Osteoblast (primary cell): ENCODE measurements at regions not wholly inside any gene's neighbourhood (a gene's known extent, or its start where the extent isn't known, plus 50 kb on each side); places are given as distances from the start of the nearest gene placed in this dataset.

Experiments used
- DNase-seq: peaks from one replicate; pipeline ENCODE4 v3.0.0; 2011; ENCODE audit warnings: low spot score, mixed read lengths; ENCODE audit not compliant: insufficient read length; ENCODE audit errors: missing footprints
- H2AFZ ChIP-seq: 2 replicates; pipeline ENCODE4 v1.6.0; 2011; ENCODE audit warnings: mild to moderate bottlenecking, low read length
- H3K27ac ChIP-seq: 2 replicates; pipeline ENCODE4 v1.5.1; 2011; ENCODE audit warnings: mild to moderate bottlenecking, low read depth, low read length, moderate library complexity
- H3K27me3 ChIP-seq: 2 replicates; pipeline ENCODE4 v1.6.0; 2012; ENCODE audit warnings: mild to moderate bottlenecking, control low read depth, inconsistent platforms, low read length, moderate library complexity; ENCODE audit not compliant: insufficient read depth
- H3K36me3 ChIP-seq: 2 replicates; pipeline ENCODE4 v1.5.1; 2011; ENCODE audit warnings: mild to moderate bottlenecking, low read length, control low read depth, moderate library complexity; ENCODE audit not compliant: insufficient read depth
- H3K4me1 ChIP-seq: 2 replicates; pipeline ENCODE4 v1.5.1; 2011; ENCODE audit warnings: mild to moderate bottlenecking, low read length, control low read depth, moderate library complexity; ENCODE audit not compliant: insufficient read depth
- H3K4me2 ChIP-seq: 2 replicates; pipeline ENCODE4 v1.6.0; 2011; ENCODE audit warnings: mild to moderate bottlenecking, low read length; ENCODE audit not compliant: insufficient read depth
- H3K4me3 ChIP-seq: fragments of 200-600 bp; sonication (generic); 3 replicates; pipeline ENCODE4 v1.5.1; 2012; ENCODE audit warnings: mild to moderate bottlenecking, low read length, inconsistent platforms; ENCODE audit not compliant: insufficient read depth
- H3K79me2 ChIP-seq: 2 replicates; pipeline ENCODE4 v1.6.0; 2012; ENCODE audit warnings: mild to moderate bottlenecking, low read length, control low read depth, inconsistent platforms; ENCODE audit not compliant: insufficient read depth
- H3K9me3 ChIP-seq: 2 replicates; pipeline ENCODE4 v1.5.1; 2011; ENCODE audit warnings: low read depth, low read length, control low read depth
- H4K20me1 ChIP-seq: 2 replicates; pipeline ENCODE4 v1.6.0; 2012; ENCODE audit warnings: mild to moderate bottlenecking, low read length, control low read depth; ENCODE audit not compliant: insufficient read depth
- CTCF ChIP-seq: IDR thresholded peaks from 2 replicates; pipeline ENCODE4 v1.5.1; 2011; ENCODE audit warnings: mild to moderate bottlenecking, low read depth, low read length, moderate library complexity; ENCODE audit errors: extremely low read depth

GRCh38 chr12:86647800-86648199 lies 391.6 kb upstream of the MGAT4C start:
- no peaks in the 10 kb centered on the region for H3K27me3 ChIP-seq
- no peak overlapping the region for H3K4me2 ChIP-seq
- H3K4me1 ChIP-seq: no peaks in the 10 kb centered on the region
- DNase-seq: no peak
- H4K20me1 ChIP-seq: no peaks in the 10 kb centered on the region
- H3K27ac ChIP-seq: no peak overlapping the region
- no peaks in the 10 kb centered on the region for H3K36me3 ChIP-seq
- no peak overlapping the region for H2AFZ ChIP-seq
- H3K79me2 ChIP-seq: no peaks in the 10 kb centered on the region
- TF ChIP-seq CTCF: no peak
- H3K9me3 ChIP-seq: no peaks in the 10 kb centered on the region
- no peak overlapping the region for H3K4me3 ChIP-seq

- Histone ChIP-seq H3K36me3 (no peaks in the 10 kb centered on the region), H3K4me2 (no peak overlapping the region), H3K9me3 (no peaks in the 10 kb centered on the region), H3K27ac (no peak overlapping the region), H3K27me3 (no peaks in the 10 kb centered on the region), H3K4me1 (no peaks in the 10 kb centered on the region), H3K79me2 (no peaks in the 10 kb centered on the region), H3K4me3 (no peak overlapping the region), H4K20me1 (no peaks in the 10 kb centered on the region), H2AFZ (no peak overlapping the region)
- no peak for DNase-seq
- no peak for TF ChIP-seq CTCF
Observed at GRCh38 chr12:86634456-86635410, 378.5 kb upstream of the MGAT4C start.

GRCh38 chr12:86627001-86627400 lies 370.8 kb upstream of the MGAT4C start:
- no peak overlapping the region for H3K4me2 ChIP-seq
- H2AFZ ChIP-seq: no peak overlapping the region
- no peak for DNase-seq
- H3K9me3 ChIP-seq: peaks cover 2% of the 10 kb centered on the region
- H3K79me2 ChIP-seq: no peaks in the 10 kb centered on the region
- no peak overlapping the region for H3K4me3 ChIP-seq
- H3K4me1 ChIP-seq: no peaks in the 10 kb centered on the region
- H3K27me3 ChIP-seq: no peaks in the 10 kb centered on the region
- H3K36me3 ChIP-seq: no peaks in the 10 kb centered on the region
- TF ChIP-seq CTCF: no peak
- H4K20me1 ChIP-seq: no peaks in the 10 kb centered on the region
- H3K27ac ChIP-seq: no peak overlapping the region

GRCh38 chr12:86623267-86623666 lies 367.1 kb upstream of the MGAT4C start:
- Histone ChIP-seq H2AFZ (no peak overlapping the region), H3K36me3 (no peaks in the 10 kb centered on the region), H4K20me1 (no peaks in the 10 kb centered on the region), H3K4me3 (no peak overlapping the region), H3K9me3 (peaks cover 2% of the 10 kb centered on the region), H3K27me3 (no peaks in the 10 kb centered on the region), H3K79me2 (no peaks in the 10 kb centered on the region), H3K27ac (no peak overlapping the region), H3K4me1 (no peaks in the 10 kb centered on the region), H3K4me2 (no peak overlapping the region)
- DNase-seq: no peak
- TF ChIP-seq CTCF: no peak
